NCI-H510A treated with DMSO at 0.1 percent for 48 hours (cell line): ENCODE measurements at regions not wholly inside any gene's neighbourhood (a gene's known extent, or its start where the extent isn't known, plus 50 kb on each side); places are given as distances from the start of the nearest gene placed in this dataset.
"Not testable (repeated sequence)": the region's sequence is repeated elsewhere in the genome, so short reads cannot be mapped to it uniquely, and the experiment has no call there.

Experiments used
- DNase-seq: peaks from one replicate; lab custom pipeline; 2025; lab: John Stamatoyannopoulos, UW

DNA sequence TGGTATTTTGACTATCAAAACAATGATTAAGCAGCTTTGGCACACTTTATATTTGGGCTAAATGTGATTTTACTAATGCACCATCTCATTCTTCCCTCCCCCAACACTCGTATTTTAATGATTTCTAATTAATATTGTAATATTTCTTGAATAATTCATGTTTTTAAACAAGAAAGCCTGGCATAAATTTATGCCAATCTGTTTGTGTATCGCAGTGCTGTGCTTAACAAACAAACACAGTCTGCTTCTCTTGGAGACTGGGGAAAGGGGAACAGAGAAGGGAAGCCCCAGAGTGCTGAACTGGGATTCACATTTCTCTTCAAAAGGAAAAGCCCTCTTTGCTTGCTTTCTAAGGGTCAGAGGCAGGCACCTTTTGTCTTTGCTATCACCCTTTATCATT, 496.9 kb upstream of the STXBP6 start:
- no peak for DNase-seq

DNA sequence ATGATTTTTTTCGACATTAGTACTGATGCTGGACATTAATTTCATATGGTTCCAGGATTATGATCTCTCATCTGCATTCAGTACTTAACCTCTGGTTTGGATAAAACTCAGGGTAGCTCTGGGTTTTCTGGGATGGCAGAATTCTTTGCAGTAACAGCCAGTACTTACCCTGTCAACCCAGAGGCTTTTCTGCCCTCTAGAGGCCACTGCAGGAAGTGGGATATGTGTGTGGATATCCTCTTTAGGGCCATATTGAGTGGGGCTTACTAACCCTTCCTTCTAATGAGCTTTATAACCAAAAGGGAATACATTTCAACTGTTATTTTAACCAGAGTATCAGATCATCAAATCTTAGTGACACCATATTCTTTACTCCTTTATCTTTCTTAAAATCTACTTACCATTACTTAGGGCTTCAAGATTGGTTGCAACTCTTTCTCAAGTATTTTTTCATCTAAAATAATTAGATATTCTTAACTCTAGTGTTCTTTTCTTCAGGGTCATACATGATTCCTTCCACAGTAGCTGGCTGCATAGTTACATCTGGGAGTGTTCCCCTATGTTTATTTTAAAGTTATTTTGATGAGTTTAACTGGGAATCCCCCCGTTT, 488.0 kb upstream of the STXBP6 start:
- no peak for DNase-seq

DNA sequence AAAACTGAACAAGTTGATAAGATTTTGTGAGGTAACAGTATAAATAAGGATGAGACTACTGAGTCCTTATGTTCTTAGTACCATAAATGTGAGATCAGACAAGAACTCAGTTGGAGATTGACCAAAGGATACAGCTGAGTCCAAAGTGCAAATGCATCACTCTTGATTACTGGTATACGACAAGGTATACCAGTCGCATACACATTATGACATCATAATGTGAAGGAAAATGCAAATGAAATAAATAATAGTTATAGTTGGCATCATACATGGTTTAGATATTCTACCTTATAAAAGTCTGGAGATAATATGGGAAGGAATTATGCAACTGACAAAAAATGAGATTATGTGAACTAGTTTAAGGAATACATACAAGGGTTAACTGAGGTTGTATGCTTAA, 476.3 kb upstream of the STXBP6 start:
- no peak for DNase-seq

DNA sequence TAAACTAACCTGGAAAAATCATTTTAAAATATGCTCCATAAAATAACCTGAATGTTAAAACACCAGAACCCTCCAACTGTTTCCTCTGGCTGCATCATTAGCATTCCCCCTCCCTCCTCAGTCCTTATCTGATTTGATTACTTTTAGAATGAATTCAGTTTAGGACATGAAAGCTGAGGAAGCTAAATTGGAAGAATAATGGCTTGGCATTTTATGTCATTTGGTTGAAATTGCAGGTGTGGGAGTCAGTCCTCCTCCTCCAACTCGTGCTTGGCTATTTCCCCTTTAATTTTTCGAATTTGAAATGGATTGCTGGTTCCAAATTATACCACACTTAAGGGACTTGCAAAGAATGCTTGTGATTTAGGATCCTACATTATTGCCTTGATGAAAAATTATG, 473.0 kb upstream of the STXBP6 start:
- DNase-seq = no peak

DNA sequence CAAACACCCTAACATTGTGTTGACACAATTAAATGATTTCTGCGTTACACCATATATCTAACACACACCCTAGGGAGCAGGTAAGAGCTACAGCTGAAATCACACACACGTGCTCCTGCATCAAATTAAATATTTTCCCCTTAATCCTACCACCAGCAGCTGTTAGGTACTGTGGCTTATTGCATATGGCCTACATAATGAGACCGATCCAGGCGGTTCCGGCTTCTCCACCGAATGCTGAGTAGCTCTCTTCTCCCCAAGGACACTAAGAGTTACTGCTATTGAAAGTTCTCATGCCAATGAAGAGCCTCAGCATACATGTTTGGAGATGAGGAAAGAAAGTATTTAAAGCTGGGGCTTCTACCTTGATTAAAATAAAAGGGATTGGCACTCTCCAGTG, 472.2 kb upstream of the STXBP6 start:
- DNase-seq = no peak

DNA sequence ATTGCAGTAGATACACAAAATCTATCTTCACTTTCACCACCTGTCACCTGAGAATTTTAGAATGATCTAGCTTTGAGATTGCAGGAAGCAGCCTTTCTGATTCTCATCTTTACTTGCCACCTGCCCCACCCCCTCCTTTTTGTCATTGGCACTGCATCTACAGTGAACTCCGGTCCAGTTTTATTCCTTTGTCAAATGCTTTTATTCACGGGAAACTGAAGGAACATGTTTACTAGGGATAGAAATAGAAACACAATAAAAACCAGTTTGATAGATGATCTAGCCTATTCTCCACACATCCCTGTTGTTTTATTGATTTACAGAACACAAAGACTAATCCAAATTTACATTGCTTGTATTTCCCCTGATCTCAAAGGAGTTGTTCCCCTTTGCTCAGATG, 471.7 kb upstream of the STXBP6 start:
- DNase-seq = no peak

DNA sequence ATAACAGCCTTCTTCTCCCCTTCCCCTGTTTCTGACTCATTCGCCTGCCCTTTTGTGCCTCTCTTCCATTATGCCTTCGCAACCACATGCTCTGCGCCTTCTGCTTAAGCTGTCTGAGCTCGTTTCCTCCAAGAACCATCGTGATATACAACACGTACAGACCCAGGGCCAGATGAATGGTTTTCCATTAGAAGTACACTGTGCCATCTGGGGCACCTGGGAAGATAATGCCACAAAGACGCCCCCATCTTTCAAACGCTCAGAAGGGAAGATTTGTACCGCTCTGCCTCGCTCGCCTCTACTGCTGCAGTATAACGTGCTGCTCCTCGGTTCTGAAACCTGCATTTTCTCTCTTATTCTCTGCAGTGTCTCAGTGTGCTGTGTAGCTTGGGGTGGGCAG, 470.9 kb upstream of the STXBP6 start:
- DNase-seq = no peak

DNA sequence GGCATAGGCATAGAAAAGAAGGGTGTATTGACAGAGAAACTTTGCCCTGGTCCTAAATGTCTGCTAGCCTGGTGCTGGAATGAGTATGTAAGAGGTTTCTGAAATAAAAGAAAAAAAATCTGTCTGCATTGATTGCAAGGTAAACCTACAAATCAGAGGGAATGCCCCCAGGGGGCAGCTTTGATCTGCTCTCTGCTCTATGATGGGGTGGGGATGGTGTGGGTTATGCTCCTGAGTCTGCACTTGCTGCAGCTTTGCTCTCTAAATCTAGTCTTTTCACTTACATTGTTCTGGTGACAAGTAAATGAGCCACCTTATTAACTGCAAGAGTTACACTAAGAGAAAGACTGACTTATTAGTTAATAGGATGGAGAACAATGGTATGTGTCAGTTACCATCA, 468.4 kb upstream of the STXBP6 start:
- no peak for DNase-seq

DNA sequence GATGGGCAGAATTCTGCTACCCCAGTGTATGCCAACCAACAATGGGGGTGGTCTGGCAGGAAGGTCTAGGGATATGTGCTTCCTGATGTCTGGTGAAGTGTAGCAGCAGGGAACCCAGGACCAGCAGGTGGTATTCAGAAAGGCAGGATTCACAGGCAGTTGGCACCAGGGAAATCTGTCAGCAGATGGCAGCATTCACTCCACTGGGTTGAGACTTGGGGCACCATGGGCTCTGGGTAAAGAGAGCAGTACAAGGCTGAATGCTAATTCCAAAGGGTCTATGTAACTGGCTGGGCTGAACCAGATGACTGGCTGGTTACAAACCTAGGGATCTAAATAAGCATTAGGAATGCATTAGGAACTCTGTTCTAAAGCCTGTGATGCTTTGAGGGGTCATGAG, 466.9 kb upstream of the STXBP6 start:
- DNase-seq = no peak

DNA sequence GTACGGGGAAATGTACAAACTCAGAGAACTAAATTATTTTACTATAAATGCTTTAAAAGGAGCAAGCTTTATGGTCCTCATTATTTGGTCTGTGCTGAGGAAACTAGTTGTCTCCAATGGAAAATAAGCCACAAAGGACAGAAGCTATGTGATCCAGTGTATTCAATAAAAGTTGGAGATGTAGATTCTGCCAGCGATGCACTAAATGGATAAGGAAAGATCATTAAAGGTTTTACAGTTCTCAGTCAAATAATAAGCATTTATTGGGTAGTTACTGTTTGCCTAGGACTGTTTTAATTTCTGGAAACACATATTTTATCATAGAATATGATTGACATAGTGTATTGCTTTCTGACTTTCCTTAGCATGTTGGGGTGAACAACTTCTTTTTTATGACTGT, 458.9 kb upstream of the STXBP6 start:
- no peak for DNase-seq

DNA sequence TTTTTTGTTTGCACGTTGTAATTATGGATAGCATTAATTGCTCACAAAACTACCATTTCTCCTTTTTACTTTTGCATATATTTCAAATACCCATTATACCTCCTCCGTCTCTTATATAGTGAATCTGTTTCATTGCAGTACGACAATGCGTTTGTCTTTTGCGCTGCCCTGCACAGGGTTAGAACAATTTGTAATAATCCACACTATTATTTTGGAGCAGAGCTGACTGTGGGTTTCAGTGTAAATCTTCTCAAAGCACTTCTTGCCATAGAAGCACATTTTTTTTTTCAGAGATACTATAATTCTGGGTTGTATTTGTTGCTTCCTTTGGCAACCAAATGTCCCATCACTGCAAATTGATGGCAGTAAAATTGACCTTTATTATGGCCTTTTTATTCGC, 451.8 kb upstream of the STXBP6 start:
- no peak for DNase-seq

DNA sequence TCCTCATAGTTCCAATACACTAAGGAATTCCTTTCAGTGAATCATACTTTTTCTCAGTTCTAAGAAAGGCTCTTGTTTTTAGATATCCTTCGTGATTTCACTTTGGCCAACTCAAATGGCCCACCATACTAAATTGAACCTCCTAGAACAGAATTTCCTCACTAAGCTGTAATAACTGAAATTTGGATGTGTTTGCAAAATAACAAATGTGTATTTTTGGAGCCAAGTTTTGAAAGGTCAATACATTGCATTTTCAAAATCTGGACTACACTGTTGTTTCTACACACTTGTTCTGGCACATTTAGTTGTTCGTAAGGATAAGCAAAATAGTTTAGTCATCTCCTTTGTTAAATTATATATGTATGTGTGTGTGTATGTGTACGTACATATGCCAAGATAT, 439.0 kb upstream of the STXBP6 start:
- DNase-seq = no peak

DNA sequence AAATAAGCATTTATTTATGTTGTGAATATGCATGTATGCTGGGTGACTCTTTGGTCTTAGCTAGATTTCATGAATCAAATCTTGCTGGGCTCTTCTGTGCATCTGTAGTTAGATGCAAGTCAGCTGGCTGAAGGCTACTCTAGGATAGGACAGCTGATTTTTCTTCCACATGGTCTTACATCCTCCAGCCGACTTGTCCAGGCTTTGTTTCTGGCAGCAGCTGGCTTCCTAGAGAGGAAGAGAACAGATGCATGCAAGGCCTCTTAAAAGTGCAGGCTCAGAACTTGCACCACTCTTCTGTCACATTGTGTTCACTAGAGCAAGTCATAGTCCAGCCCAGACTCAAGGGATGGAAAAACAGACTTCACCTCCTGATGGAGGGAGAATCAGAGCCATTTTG, 435.4 kb upstream of the STXBP6 start:
- DNase-seq = no peak

DNA sequence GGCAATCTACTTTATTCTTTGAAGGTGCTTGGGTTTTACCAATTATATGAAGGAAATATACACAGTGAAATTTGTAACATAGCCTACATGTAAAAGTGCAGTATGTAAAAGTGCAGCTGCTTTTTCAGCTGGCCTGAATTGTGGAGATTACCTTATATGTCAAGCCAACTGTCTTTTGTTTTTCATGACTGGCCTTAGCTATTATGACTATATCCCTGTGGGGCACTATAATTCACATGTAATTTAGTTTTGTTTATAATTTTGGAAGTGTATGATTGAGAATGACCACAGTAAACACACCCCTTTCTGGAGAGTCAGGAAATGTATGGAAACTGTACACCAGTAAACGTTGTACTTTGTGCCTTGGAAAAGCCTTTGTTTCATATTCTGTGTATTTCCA, 435.0 kb upstream of the STXBP6 start:
- no peak for DNase-seq

DNA sequence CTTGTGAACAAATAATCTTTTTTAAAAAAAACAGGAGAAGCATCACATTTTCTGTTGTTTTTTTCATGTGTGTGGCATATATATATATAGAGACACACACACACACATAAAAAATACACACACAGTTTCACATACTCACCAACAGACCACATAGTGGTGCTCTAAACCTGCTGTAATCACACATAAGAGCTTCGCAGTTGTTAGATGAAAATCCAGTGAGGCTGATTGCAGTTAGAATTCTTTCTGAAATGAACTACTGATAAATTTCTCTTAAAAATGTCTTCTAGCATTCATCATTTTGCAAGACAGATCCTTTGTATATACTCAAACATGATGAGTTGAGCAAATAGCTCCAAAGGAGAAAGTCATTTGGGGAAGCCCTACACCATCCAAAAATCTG, 434.3 kb upstream of the STXBP6 start:
- DNase-seq = no peak

DNA sequence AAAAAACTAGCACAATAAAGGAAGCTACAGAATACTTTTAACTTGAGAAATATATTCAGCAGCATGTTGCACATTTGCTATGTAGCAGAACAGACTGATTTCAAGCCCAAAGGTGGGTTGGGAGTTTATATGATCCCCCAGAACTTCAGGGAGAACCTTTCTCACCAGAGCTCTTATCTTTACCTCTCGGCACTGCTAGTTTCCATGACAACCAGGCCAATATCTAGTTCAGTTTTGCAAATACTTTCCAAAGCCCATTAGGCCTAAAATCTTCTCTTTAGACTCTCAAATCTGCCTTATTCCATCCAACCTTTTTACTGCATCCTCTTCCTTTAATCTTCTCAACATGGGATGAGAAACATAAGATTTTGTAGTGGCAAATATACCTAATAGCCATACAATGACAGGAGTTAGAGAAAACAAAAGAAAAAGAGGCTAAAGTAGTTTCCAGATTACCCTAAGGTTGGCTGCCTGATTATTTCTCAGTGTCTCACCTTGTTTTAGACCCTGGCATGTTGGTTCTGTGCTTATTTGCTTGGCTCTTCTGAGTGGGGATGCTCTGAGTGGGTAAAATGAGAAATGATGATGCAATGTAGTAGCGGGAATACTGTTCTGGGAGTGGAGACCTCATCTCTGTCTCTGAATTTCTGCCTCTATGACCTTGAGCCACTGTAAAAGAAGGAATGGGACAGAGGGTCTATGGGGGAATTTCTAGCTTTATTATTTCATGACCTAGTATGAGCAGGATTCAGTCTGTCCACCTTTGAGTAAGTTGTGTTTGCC, 427.6 kb upstream of the STXBP6 start:
- DNase-seq = no peak

DNA sequence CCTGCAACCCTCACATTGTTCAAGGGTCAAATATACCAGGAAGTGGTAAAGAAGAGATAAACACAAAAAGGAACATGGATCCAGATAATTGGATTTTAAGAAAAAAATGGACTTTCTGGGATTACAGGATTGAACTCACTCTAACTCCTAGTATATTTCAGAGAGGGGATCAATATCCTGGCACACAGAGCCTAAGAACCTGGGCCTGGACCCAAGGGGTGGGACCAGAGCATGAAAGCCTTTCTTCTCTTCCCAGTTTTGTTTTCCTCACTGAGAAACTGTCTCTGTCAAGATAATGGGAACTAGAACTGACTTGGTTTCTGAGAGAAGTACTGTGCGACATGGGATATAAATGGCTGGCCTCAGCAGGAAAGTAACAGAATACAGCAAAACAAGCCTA, 422.8 kb upstream of the STXBP6 start:
- no peak for DNase-seq

DNA sequence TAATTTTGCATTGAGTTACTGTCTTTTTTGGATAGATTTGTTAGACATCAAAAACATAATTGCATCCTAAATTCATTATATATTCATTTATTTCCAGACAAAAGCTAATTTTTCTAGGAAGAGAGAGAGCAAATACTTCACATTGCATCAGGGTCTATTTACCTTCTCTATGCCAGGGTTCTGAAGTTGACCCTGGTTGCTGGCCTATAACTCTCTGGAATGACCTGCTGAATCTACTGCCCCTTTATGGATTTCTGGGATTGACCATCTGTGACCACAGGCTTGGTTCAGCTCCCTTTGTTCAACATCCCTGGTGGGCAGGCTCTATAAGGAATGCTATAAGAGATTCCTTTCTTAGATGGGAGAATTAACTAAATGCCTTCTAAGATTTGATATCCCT, 414.8 kb upstream of the STXBP6 start:
- no peak for DNase-seq

DNA sequence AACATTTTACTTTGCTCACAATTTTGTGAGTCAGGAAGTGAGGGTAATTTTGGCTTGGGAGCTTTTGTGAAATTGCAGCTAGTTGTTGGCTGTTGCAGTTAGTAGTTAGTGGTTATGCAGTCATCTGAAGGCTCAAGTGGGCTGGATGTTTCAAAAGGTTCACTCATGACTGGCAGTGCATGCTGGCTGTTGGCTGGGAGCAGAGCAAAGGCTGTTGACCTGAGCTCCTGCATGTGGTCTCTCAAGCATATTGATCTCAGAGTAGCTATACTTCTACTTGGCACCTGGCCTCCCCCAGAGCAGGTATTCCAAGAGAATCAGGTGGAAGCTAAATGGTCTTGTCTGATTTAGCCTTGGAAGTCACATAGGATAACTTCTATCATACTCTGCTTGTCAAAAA, 414.1 kb upstream of the STXBP6 start:
- no peak for DNase-seq

DNA sequence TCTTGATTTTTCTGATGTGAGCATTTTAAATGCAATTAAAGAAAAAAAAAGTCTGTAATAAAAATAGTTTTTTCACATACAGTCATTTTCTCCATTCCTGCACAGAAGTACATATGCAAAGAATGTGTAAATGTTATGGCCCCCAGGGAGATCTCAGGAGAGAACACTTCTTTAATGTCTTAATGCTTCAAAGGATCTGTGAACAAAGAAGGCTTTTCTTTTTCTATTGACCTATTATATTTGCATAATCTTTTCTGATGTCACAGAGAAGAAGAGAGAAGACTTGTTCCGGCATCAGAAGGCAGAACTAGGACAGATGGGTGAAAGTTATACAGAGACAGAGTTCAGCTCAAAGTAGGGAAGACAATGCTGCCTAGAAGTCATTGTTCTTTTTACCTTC, 413.5 kb upstream of the STXBP6 start:
- no peak for DNase-seq

DNA sequence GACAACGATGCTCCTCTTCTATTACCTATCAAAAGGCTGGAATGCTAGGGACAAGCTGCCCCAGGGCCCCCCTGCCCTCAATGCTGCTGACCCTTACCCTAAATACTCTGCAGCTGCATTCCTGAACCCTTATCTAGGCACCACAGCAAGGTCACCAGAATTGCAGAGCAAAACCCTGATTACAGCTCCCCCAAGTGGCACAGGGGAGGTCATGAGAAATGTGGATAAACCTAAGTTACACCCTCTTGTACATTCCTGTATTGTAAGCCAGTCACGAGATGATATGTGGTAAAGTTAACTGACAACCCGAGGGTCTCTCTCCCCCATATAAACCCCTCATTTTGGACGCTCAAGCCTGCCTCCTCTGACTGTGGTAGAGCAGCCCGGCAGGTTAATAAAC, 411.8 kb upstream of the STXBP6 start:
- DNase-seq = no peak

DNA sequence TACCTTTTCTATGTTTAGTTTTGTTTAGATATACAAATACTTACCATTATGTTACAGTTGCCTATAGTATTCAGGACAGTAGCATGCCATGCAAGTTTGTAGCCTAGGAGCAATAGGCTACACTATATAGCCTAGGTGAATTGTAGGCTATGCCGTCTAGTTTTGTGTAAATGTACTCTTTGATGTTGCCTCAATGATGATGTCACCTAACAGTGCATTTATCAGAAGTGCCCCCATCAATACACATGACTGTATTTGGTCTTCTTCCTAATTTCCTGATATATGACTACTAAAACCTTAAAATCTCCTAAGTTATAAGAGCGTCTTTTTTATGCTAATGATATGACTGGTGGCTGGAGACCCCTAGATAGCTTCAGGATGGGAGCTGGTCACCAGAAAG, 394.4 kb upstream of the STXBP6 start:
- no peak for DNase-seq

DNA sequence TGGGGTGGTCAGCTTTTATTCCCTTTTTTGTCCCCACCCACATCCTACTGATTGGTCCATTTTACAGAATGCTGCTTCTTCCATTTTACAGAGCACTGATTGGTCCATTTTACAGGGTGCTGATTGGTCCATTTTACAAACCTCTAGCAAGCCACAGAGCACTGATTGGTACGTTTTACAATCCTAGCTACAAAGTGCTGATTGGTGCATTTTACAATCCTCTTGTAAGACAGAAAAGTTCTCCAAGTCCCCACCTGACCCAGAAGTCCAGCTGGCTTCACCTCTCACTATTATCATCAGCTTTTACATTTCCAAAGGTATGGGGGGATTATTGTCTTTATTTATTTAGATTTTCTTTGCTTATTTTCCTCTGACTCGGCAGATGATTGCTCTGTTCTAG, 390.4 kb upstream of the STXBP6 start:
- not testable (repeated sequence) for DNase-seq

DNA sequence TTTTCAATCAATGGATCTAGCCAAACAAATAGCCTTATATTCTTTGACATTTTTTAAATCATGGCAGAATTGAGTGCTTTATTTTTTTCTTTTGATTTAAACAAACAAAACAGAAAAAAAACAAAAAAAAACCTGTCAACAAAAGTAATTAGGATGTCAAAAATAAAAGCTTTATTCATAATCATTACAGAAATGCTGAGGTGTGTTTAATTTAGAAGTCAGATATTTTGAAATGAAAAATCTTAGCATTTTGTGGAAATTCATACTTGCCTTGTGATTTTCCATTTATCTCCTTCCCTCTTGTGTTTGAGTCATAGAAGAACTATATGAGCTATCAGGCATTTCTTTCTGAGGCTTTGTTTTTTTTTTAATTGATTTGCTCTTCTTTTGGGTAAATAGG, 387.0 kb upstream of the STXBP6 start:
- no peak for DNase-seq
